Left hindlimb (tissue), 1 donor: ENCODE measurements at regions not wholly inside any gene's neighbourhood (a gene's known extent, or its start where the extent isn't known, plus 50 kb on each side); places are given as distances from the start of the nearest gene placed in this dataset.

Source experiments
- DNase-seq: peaks from one replicate; pipeline ENCODE4 v3.0.0-alpha.2; 2018

- no peak for DNase-seq
Observed at GRCh38 chr15:100735129-100736053, 133.0 kb downstream of the ASB7 start.

GRCh38 chr15:100737214-100737613 is 134.8 kb downstream of the ASB7 start:
- peak; percentile 64 for DNase-seq

- no peak for DNase-seq
Observed at GRCh38 chr15:100738614-100739013, 136.2 kb downstream of the ASB7 start.

- DNase-seq, result no peak
Observed at GRCh38 chr15:100740138-100740537, 137.7 kb downstream of the ASB7 start.

- DNase-seq, result no peak
Observed at GRCh38 chr15:100751585-100751984, 128.0 kb upstream of the ALDH1A3 start.

GRCh38 chr15:100753503-100753902 is 126.1 kb upstream of the ALDH1A3 start:
- no peak for DNase-seq

GRCh38 chr15:100757661-100758060 is 122.0 kb upstream of the ALDH1A3 start:
- no peak for DNase-seq

- DNase-seq, result no peak
Observed at GRCh38 chr15:100758555-100758954, 121.1 kb upstream of the ALDH1A3 start.

GRCh38 chr15:100759106-100759505 is 120.5 kb upstream of the ALDH1A3 start:
- peak; percentile 82 for DNase-seq

- no peak for DNase-seq
Observed at GRCh38 chr15:100759698-100760356, 119.8 kb upstream of the ALDH1A3 start.

- no peak for DNase-seq
Observed at GRCh38 chr15:100760357-100760903, 119.2 kb upstream of the ALDH1A3 start.

- DNase-seq, result peak; percentile 55
Observed at GRCh38 chr15:100761290-100761935, 118.2 kb upstream of the ALDH1A3 start.

GRCh38 chr15:100762289-100762688 is 117.3 kb upstream of the ALDH1A3 start:
- no peak for DNase-seq

GRCh38 chr15:100762913-100763834 is 116.5 kb upstream of the ALDH1A3 start:
- no peak for DNase-seq

- DNase-seq, result no peak
Observed at GRCh38 chr15:100763835-100764750, 115.5 kb upstream of the ALDH1A3 start.

- DNase-seq, result peak; percentile 88
Observed at GRCh38 chr15:100764778-100765466, 114.7 kb upstream of the ALDH1A3 start.

- peak; percentile 29 for DNase-seq
Observed at GRCh38 chr15:100765467-100766241, 114.0 kb upstream of the ALDH1A3 start.

GRCh38 chr15:100766243-100767000 is 113.2 kb upstream of the ALDH1A3 start:
- DNase-seq, result peak; percentile 37
